Left lung (tissue), 4 donors: ENCODE measurements at regions not wholly inside any gene's neighbourhood (a gene's known extent, or its start where the extent isn't known, plus 50 kb on each side); places are given as distances from the start of the nearest gene placed in this dataset.

Experiments
- ATAC-seq: fragments of 200-7000 bp; cut with Tn5 transposase; one replicate; pipeline ENCODE4 v1.9.1; 2020; ENCODE audit warnings: moderate library complexity
- DNase-seq, 4 donors: peaks; one replicate each; pipeline ENCODE4 v3.0.0-alpha.2; 2013 to 2020
- H3K27ac ChIP-seq, 2 donors: fragments of 200-600 bp; sonication (generic) in 1 of 2; one replicate each; pipeline versions ENCODE4 v1.5.0 to v1.8.0; 2020 to 2021
- H3K27me3 ChIP-seq, 2 donors: fragments of 200-600 bp; sonication (generic) in 1 of 2; one replicate each; pipeline versions ENCODE4 v1.5.0 to v1.8.0; 2020 to 2021
- H3K36me3 ChIP-seq, 2 donors: fragments of 200-600 bp; sonication (generic) in 1 of 2; one replicate each; pipeline versions ENCODE4 v1.5.0 to v1.8.0; 2020 to 2021
- H3K4me1 ChIP-seq, 2 donors: fragments of 200-600 bp; one replicate each; pipeline ENCODE4 v1.8.0; 2021
- H3K4me3 ChIP-seq, 2 donors: fragments of 200-600 bp; sonication (generic) in 1 of 2; one replicate each; pipeline versions ENCODE4 v1.5.0 to v1.8.0; 2020 to 2021; ENCODE audit warnings: mild to moderate bottlenecking in 1 of 2
- H3K9me3 ChIP-seq, 2 donors: fragments of 200-600 bp; sonication (generic) in 1 of 2; one replicate each; pipeline versions ENCODE4 v1.5.0 to v1.8.0; 2020 to 2021
- CTCF ChIP-seq, 2 donors: fragments of 200-600 bp; sonication (generic) in 1 of 2; IDR thresholded peaks; one replicate each; pipeline versions ENCODE4 v1.5.0 to v1.8.0; 2021; ENCODE audit warnings: antibody characterized with exemption in 2 of 2
- intact Hi-C, 2 donors: fragments of 100-400 bp; cut with DNase I; formaldehyde crosslinking; loops; one replicate each; pipeline versions ENCODE4 v1.11.2 to v1.14.2; 2022
- donor health status: DM: no; HTN: yes; CAD: no.
- donor health status: DM: no; HTN: no; CAD: no.

GRCh38 chr7:377080-378040, 87.4 kb downstream of the FOXL3 start:
- Histone ChIP-seq H3K9me3 (no peaks in the 10 kb centered on the region), H3K36me3 (no peaks in the 10 kb centered on the region), H3K4me3 (no peak overlapping the region), H3K4me1 (peaks cover 9 to 19% of the 10 kb centered on the region in 2 donors), H3K27me3 (peaks cover 0 to 59% of the 10 kb centered on the region in 2 donors), H3K27ac (no peak overlapping the region)
- peak in 2 of 4 donors; percentile 27 to 66 for DNase-seq
- TF ChIP-seq CTCF (IDR thresholded peaks at IDR 0.05), result no peak
- intact Hi-C loops, result no loop called here
- no peak for ATAC-seq

- no peak for ATAC-seq
- H3K4me1 ChIP-seq, result peaks cover 9 to 19% of the 10 kb centered on the region in 2 donors
Observed at GRCh38 chr7:378041-378420, 88.1 kb downstream of the FOXL3 start.

GRCh38 chr7:378551-379455, 88.8 kb downstream of the FOXL3 start:
- Histone ChIP-seq H3K27ac (no peak overlapping the region), H3K9me3 (peaks cover 0 to 7% of the 10 kb centered on the region in 2 donors), H3K36me3 (no peaks in the 10 kb centered on the region), H3K4me1 (peaks cover 9 to 19% of the 10 kb centered on the region in 2 donors), H3K27me3 (peaks cover 0 to 59% of the 10 kb centered on the region in 2 donors), H3K4me3 (peak overlapping the region; percentile 8 to 22)
- ATAC-seq (peak; percentile 73), DNase-seq (peak in 1 of 4 donors; percentile 81)
- TF ChIP-seq CTCF (IDR thresholded peaks at IDR 0.05), result no peak
- intact Hi-C loops, result no loop called here

More at GRCh38 chr7:378041-378420, 88.1 kb downstream of the FOXL3 start:
- H3K4me3 ChIP-seq, result no peak overlapping the region
- H3K36me3 ChIP-seq, result no peaks in the 10 kb centered on the region
- H3K27me3 ChIP-seq, result peaks cover 0 to 59% of the 10 kb centered on the region in 2 donors
- H3K27ac ChIP-seq, result no peak overlapping the region
- intact Hi-C loops, result no loop called here
- H3K9me3 ChIP-seq, result no peaks in the 10 kb centered on the region
- TF ChIP-seq CTCF (IDR thresholded peaks at IDR 0.05), result no peak
- peak in 1 of 4 donors; percentile 31 for DNase-seq

GRCh38 chr7:379456-380138, 89.6 kb downstream of the FOXL3 start:
- peak overlapping the region; percentile 8 to 22 for H3K4me3 ChIP-seq
- peak in 1 of 4 donors; percentile 66 for DNase-seq
- H3K27me3 ChIP-seq, result peaks cover 0 to 59% of the 10 kb centered on the region in 2 donors
- intact Hi-C loops, result no loop called here
- H3K4me1 ChIP-seq, result peaks cover 9 to 19% of the 10 kb centered on the region in 2 donors
- H3K36me3 ChIP-seq, result no peaks in the 10 kb centered on the region
- peaks cover 0 to 15% of the 10 kb centered on the region in 2 donors for H3K9me3 ChIP-seq
- no peak for TF ChIP-seq CTCF (IDR thresholded peaks at IDR 0.05)
- H3K27ac ChIP-seq, result no peak overlapping the region
- peak; percentile 41 for ATAC-seq
